Heart right ventricle (tissue), 16 donors: ENCODE measurements at regions not wholly inside any gene's neighbourhood (a gene's known extent, or its start where the extent isn't known, plus 50 kb on each side); places are given as distances from the start of the nearest gene placed in this dataset.
"Not testable (repeated sequence)": the region's sequence is repeated elsewhere in the genome, so short reads cannot be mapped to it uniquely, and the experiment has no call there.

Experiments
- ATAC-seq, 8 donors: fragments of 200-7000 bp; cut with Tn5 transposase; one replicate each; pipeline ENCODE4 v1.9.1; 2020; ENCODE audit warnings: mild to moderate bottlenecking in 8 of 8, moderate library complexity in 8 of 8, moderate number of reproducible peaks in 1 of 8
- DNase-seq, 2 donors: peaks; one replicate each; pipeline ENCODE4 v3.0.0-alpha.2; 2020
- H3K27ac ChIP-seq, 10 donors: fragments of 200-600 bp; sonication (generic) in 2 of 10; one replicate each; pipeline versions ENCODE4 v1.5.0 to v1.8.0; 2020 to 2022; ENCODE audit warnings: mild to moderate bottlenecking in 3 of 10
- H3K27me3 ChIP-seq, 7 donors: fragments of 200-600 bp; one replicate each; pipeline ENCODE4 v1.8.0; 2021 to 2022; ENCODE audit warnings: mild to moderate bottlenecking in 2 of 7
- H3K36me3 ChIP-seq, 9 donors: fragments of 200-600 bp; sonication (generic) in 1 of 9; one replicate each; pipeline versions ENCODE4 v1.5.0 to v1.8.0; 2020 to 2022; ENCODE audit warnings: mild to moderate bottlenecking in 2 of 9
- H3K4me1 ChIP-seq, 9 donors: fragments of 200-600 bp; sonication (generic) in 1 of 9; one replicate each; pipeline versions ENCODE4 v1.5.0 to v1.8.0; 2020 to 2022; ENCODE audit warnings: mild to moderate bottlenecking in 4 of 9
- H3K4me3 ChIP-seq, 10 donors: fragments of 200-600 bp; sonication (generic) in 2 of 10; one replicate each; pipeline versions ENCODE4 v1.5.0 to v1.8.0; 2020 to 2022; ENCODE audit warnings: mild to moderate bottlenecking in 7 of 10, moderate library complexity in 2 of 10
- H3K9me3 ChIP-seq, 11 donors: fragments of 200-600 bp in 10 of 11; sonication (generic) in 2 of 11; one replicate each; pipeline versions ENCODE4 v1.5.0 to v1.8.0; 2013 to 2022; ENCODE audit warnings: mild to moderate bottlenecking in 2 of 11, control low read depth in 1 of 11, moderate library complexity in 1 of 11
- WGBS, 2 donors: extraction: QIAGEN DNeasy Blood & Tissue Kit; methylation state at CpG; one replicate each; pipeline ENCODE4 v1.1.7; 2013; ENCODE audit warnings: inconsistent platforms in 1 of 2; 5-methylcytosine and 5-hydroxymethylcytosine counted together
- intact Hi-C, 10 donors: fragments of 100-400 bp; cut with DNase I; formaldehyde crosslinking; loops; one replicate each; pipeline versions ENCODE4 v1.11.1 to v1.14.2; 2022
- TF ChIP-seq, protein P1 (sequence below), 9 donors: fragments of 200-600 bp; sonication (generic) in 2 of 9; IDR thresholded peaks; one replicate each; pipeline versions ENCODE4 v1.5.0 to v1.8.0; 2021 to 2022; ENCODE audit warnings: antibody characterized with exemption in 9 of 9, mild to moderate bottlenecking in 5 of 9, moderate library complexity in 1 of 9
- donor health status: Arrhythmogenic right ventricular cardiomyopathy.
- donor health status: ischemic (EF 13 %, LVEDD 7.1; RV severe dilation, severe dysfunction).
- donor health status: healthy with polysubstance abuse.
- donor health status: DM: no; HTN: yes; CAD: no.
- donor health status: DM: no; HTN: no; CAD: no.
- donor health status: ischemic (EF 25% LVEDD 6.9; RV normal size, moderate dysfunction).
- donor health status: ischemic (EF 25% LVEDD 5.7; RV mildly dilated, moderate dysfunction).
- donor health status: healthy.
- donor health status: DM: yes; HTN: yes; CAD: no.
- donor health status: Ischemic cardiomyopathy.
- donor health status: ischemic (EF 35%, LVEDD 5.7; RV mildly dilated, moderate dysfunction).
- donor health status: nonischemic (EF 11% LVEDD 7.7; RV severe dilation, severe dysfunction).
- donor health status: DM: yes; HTN: yes; CAD: no.
- donor health status: PGD.
- donor health status: ischemic (EF 29% LVEDD 5.4; RV normal size, mild dysfunction).
- donor health status: nonischemic (EF 23%, LVEDD 6.1; RV moderate dilation, normal function).

- TF ChIP-seq, protein P1, sequence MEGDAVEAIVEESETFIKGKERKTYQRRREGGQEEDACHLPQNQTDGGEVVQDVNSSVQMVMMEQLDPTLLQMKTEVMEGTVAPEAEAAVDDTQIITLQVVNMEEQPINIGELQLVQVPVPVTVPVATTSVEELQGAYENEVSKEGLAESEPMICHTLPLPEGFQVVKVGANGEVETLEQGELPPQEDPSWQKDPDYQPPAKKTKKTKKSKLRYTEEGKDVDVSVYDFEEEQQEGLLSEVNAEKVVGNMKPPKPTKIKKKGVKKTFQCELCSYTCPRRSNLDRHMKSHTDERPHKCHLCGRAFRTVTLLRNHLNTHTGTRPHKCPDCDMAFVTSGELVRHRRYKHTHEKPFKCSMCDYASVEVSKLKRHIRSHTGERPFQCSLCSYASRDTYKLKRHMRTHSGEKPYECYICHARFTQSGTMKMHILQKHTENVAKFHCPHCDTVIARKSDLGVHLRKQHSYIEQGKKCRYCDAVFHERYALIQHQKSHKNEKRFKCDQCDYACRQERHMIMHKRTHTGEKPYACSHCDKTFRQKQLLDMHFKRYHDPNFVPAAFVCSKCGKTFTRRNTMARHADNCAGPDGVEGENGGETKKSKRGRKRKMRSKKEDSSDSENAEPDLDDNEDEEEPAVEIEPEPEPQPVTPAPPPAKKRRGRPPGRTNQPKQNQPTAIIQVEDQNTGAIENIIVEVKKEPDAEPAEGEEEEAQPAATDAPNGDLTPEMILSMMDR (IDR thresholded peaks at IDR 0.05): no peak
- ATAC-seq (no peak), DNase-seq (no peak)
- no peak overlapping the region for H3K27ac ChIP-seq
- intact Hi-C loops: no loop called here
- H3K4me1 ChIP-seq: no peaks in the 10 kb centered on the region
- H3K27me3 ChIP-seq: no peaks in the 10 kb centered on the region
- 92 to 94% methylated on average over 4 of the region's 4 CpGs for WGBS, 2 donors
- H3K4me3 ChIP-seq: no peak overlapping the region
- no peaks in the 10 kb centered on the region for H3K9me3 ChIP-seq
- H3K36me3 ChIP-seq: no peaks in the 10 kb centered on the region
Measured at GRCh38 chr1:61028136-61028535, 54.2 kb upstream of the NFIA start.

- H3K27ac ChIP-seq, H3K4me1 ChIP-seq, H3K9me3 ChIP-seq, H3K36me3 ChIP-seq, H3K4me3 ChIP-seq, ATAC-seq, H3K27me3 ChIP-seq, intact Hi-C loops, DNase-seq: not testable (repeated sequence)
- WGBS, 2 donors: 87 to 94% methylated on average over 7 of the region's 7 CpGs
Measured at GRCh38 chr1:61018068-61018467, 64.3 kb upstream of the NFIA start.

DNA sequence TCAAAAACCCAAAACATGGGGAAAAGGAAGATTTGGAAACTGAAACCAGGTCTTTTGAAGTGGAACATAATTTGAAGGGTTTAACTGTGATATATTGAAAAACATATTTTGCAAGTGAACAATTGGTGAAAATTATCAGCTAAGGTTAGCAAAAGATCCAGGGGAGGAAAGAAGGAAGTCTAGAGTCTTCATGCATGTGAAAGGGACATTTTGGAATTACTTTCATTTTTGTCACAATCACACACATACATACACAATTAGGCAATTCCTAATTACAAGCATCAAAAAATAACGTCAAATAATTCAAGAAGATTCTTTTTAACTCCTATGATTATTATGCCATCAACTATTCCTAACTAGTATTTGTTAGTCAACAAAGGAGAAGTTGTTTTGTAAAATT lies 64.7 kb upstream of the NFIA start:
- 87 to 92% methylated on average over 1 of the region's 1 CpG for WGBS, 2 donors
- Histone ChIP-seq H3K27ac (no peak overlapping the region), H3K36me3 (no peaks in the 10 kb centered on the region), H3K9me3 (no peaks in the 10 kb centered on the region), H3K27me3 (no peaks in the 10 kb centered on the region), H3K4me1 (peaks cover 0 to 9% (median 3%) of the 10 kb centered on the region in 9 donors), H3K4me3 (no peak overlapping the region)
- ATAC-seq (no peak), DNase-seq (no peak)
- TF ChIP-seq, protein P1 (IDR thresholded peaks at IDR 0.05): no peak
- intact Hi-C loops: no loop called here

DNA sequence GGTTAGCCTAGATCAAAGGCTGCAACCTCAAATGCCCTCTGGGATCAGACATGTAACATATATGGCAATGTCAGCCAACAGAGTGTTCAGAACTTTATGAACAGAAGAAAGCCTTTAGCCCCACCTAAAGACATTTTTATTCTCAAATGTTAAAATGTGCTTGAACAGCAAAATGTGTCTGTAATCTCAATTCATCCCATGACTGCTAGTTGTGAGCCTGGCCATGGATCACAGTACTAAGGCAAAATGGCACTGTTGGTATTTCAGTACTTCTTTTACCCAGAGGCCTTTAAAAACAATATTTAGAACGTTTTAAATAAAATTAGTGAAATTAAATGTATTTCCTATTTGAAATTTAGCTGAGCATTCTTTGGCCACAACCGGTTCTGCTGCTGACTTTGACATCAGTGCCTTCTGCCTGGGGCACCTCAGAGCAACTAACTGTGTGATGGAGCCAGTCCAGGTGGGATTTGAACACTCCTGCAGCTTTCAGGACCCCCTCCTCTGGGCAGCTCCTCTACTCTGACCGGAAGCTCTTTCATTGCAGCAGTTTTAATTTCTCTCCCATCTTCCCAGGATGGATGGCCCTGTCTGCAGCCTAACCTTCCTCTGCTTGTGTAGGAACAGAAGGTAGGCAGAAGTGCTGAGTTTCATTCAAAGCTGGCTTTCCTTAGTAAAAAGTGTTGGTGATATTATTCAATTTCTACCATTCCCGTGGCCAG lies 68.3 kb upstream of the NFIA start:
- WGBS, 2 donors: 60 to 66% methylated on average over 4 of the region's 4 CpGs
- intact Hi-C loops: no loop called here
- Histone ChIP-seq H3K27me3 (no peaks in the 10 kb centered on the region), H3K36me3 (no peaks in the 10 kb centered on the region), H3K4me1 (peaks cover 0 to 12% (median 3%) of the 10 kb centered on the region in 9 donors), H3K27ac (peak overlapping the region in 1 of 10 donors; percentile 23), H3K4me3 (no peak overlapping the region), H3K9me3 (no peaks in the 10 kb centered on the region)
- no peak for ATAC-seq
- DNase-seq: no peak
- TF ChIP-seq, protein P1 (IDR thresholded peaks at IDR 0.05): no peak

GRCh38 chr1:61013189-61013945 lies 69.0 kb upstream of the NFIA start:
- TF ChIP-seq, protein P1 (IDR thresholded peaks at IDR 0.05): no peak
- no peaks in the 10 kb centered on the region for H3K9me3 ChIP-seq
- DNase-seq (no peak), ATAC-seq (peak in 4 of 8 donors; percentile 41 to 96 (median 80))
- peaks cover 0 to 12% (median 3%) of the 10 kb centered on the region in 9 donors for H3K4me1 ChIP-seq
- intact Hi-C loops: no loop called here
- H3K36me3 ChIP-seq: no peaks in the 10 kb centered on the region
- H3K27me3 ChIP-seq: no peaks in the 10 kb centered on the region
- 77 to 78% methylated on average over 4 of the region's 4 CpGs for WGBS, 2 donors
- no peak overlapping the region for H3K4me3 ChIP-seq
- H3K27ac ChIP-seq: peak overlapping the region in 1 of 10 donors; percentile 23
